OCI-LY7 (cell line): ENCODE measurements at regions not wholly inside any gene's neighbourhood (a gene's known extent, or its start where the extent isn't known, plus 50 kb on each side); places are given as distances from the start of the nearest gene placed in this dataset.

Source experiments
- BruUV-seq: library from RNA; stranded (reverse); fragments of 400-500 nt; replicated peaks from 2 replicates; lab custom pipeline; 2021; lab: Mats Ljungman, UMichigan
- CTCF ChIA-PET: fragments of 300-600 bp; sonication (Branson Sonifier 250); formaldehyde crosslinking; loops from one replicate; lab custom pipeline; 2022; ENCODE audit warnings: antibody characterized with exemption; ENCODE audit not compliant: unreplicated experiment; lab: Charles Lee
- POLR2A ChIA-PET: fragments of 300-600 bp; sonication (Branson Sonifier 250); formaldehyde crosslinking; loops from one replicate; lab custom pipeline; 2022; ENCODE audit warnings: antibody characterized with exemption; lab: Charles Lee
- DNase-seq: peaks from one replicate; pipeline ENCODE4 v3.0.0-alpha.2; 2015; ENCODE audit warnings: low spot score
- H2AFZ ChIP-seq: fragments of 200-600 bp; sonication (generic), shearing (Covaris generic); 2 replicates; pipeline ENCODE4 v1.6.1; 2014; ENCODE audit warnings: mild to moderate bottlenecking, antibody characterized with exemption, low read length, moderate library complexity
- H3K27ac ChIP-seq: fragments of 200-600 bp; sonication (generic); 2 replicates; pipeline ENCODE4 v1.5.1; 2014; ENCODE audit warnings: mixed run types, low read depth, mild to moderate bottlenecking, moderate library complexity, low read length, inconsistent platforms; ENCODE audit not compliant: poor library complexity, severe bottlenecking
- H3K36me3 ChIP-seq: fragments of 200-600 bp; sonication (generic); 2 replicates; pipeline ENCODE4 v1.6.1; 2014; ENCODE audit warnings: mild to moderate bottlenecking, antibody characterized with exemption, low read length, moderate library complexity, mixed read lengths; ENCODE audit not compliant: insufficient read depth
- H3K4me1 ChIP-seq: fragments of 200-600 bp; sonication (generic); 2 replicates; pipeline ENCODE4 v1.5.1; 2014; ENCODE audit warnings: mild to moderate bottlenecking, low read length; ENCODE audit not compliant: insufficient read depth, poor library complexity, severe bottlenecking
- H3K4me2 ChIP-seq: fragments of 200-600 bp; sonication (generic); 2 replicates; pipeline ENCODE4 v1.6.1; 2014; ENCODE audit warnings: mild to moderate bottlenecking, low read length
- H3K4me3 ChIP-seq: fragments of 200-600 bp; sonication (generic); 2 replicates; pipeline ENCODE4 v1.5.1; 2014; ENCODE audit warnings: mild to moderate bottlenecking, low read depth, low read length; ENCODE audit not compliant: poor library complexity, severe bottlenecking
- H3K79me2 ChIP-seq: fragments of 200-600 bp; sonication (generic); 2 replicates; pipeline ENCODE4 v1.6.1; 2016; ENCODE audit warnings: low read depth, mild to moderate bottlenecking, low read length, moderate library complexity, mixed read lengths; ENCODE audit not compliant: insufficient read depth
- H3K9me2 ChIP-seq: fragments of 200-600 bp; sonication (generic); 2 replicates; pipeline ENCODE4 v1.6.1; 2016; ENCODE audit warnings: mild to moderate bottlenecking, low read length, mixed read lengths; ENCODE audit not compliant: insufficient read depth
- H3K9me3 ChIP-seq: fragments of 200-600 bp; sonication (generic); 2 replicates; pipeline ENCODE4 v1.6.1; 2014; ENCODE audit warnings: mild to moderate bottlenecking, mixed run types, low read length, mixed read lengths
- H4K20me1 ChIP-seq: fragments of 200-600 bp; sonication (generic); 2 replicates; pipeline ENCODE4 v1.6.1; 2014; ENCODE audit warnings: mild to moderate bottlenecking, antibody characterized with exemption, low read length, moderate library complexity, mixed read lengths; ENCODE audit not compliant: insufficient read depth
- CTCF ChIP-seq: fragments of 200-600 bp; sonication (generic); conservative IDR thresholded peaks from 2 replicates; pipeline ENCODE4 v1.5.1; 2014; ENCODE audit warnings: mild to moderate bottlenecking, antibody characterized with exemption, low read length, moderate library complexity, mixed read lengths
- EZH2phosphoT487 ChIP-seq: fragments of 200-600 bp; sonication (generic); IDR thresholded peaks from 2 replicates; pipeline ENCODE4 v1.6.1; 2018; ENCODE audit warnings: low read depth, borderline replicate concordance, mild to moderate bottlenecking, mixed run types, antibody characterized with exemption, low read length, moderate library complexity, mixed read lengths
- intact Hi-C: fragments of 100-400 bp; cut with micrococcal nuclease; formaldehyde crosslinking; loops from one replicate; pipeline ENCODE4 v1.10.0; 2022; ENCODE audit not compliant: unreplicated experiment

- Histone ChIP-seq H3K9me2 (0 out of 2 replicates have a peak, but pooled peaks cover 3% of the 10 kb centered on the region), H3K4me3 (no peak overlapping the region), H3K4me2 (no peak overlapping the region), H3K27ac (no peak overlapping the region), H3K9me3 (peaks cover 16% of the 10 kb centered on the region), H4K20me1 (no peaks in the 10 kb centered on the region), H3K79me2 (no peaks in the 10 kb centered on the region), H3K4me1 (no peaks in the 10 kb centered on the region), H3K36me3 (no peaks in the 10 kb centered on the region; the same call in 1 of the 2 replicates), H2AFZ (no peak overlapping the region)
- POLR2A ChIA-PET, result no interaction called here
- intact Hi-C loops, result loop anchor here (10.0 kb wide), 1 partner anchor 315 kb away; no protein-coding TSS in a partner anchor
- BruUV-seq, result no TSS peak
- no peak for DNase-seq
- CTCF ChIA-PET, result no interaction called here
- TF ChIP-seq CTCF (no peak), EZH2phosphoT487 (no peak)
Measured at GRCh38 chr13:62629618-62630017, 1214.0 kb upstream of the PCDH20 start.

GRCh38 chr13:62627226-62627625, 1211.6 kb upstream of the PCDH20 start:
- H3K27ac ChIP-seq, result no peak overlapping the region
- TF ChIP-seq CTCF, result no peak
- TF ChIP-seq EZH2phosphoT487, result no peak
- no peaks in the 10 kb centered on the region for H3K36me3 ChIP-seq
- no peaks in the 10 kb centered on the region for H3K4me1 ChIP-seq
- no peak overlapping the region for H3K4me2 ChIP-seq
- no peaks in the 10 kb centered on the region for H3K9me2 ChIP-seq
- no peaks in the 10 kb centered on the region for H4K20me1 ChIP-seq
- H3K9me3 ChIP-seq, result no peaks in the 10 kb centered on the region
- H3K4me3 ChIP-seq, result no peak overlapping the region
- BruUV-seq, result no TSS peak
- CTCF ChIA-PET, result no interaction called here
- intact Hi-C loops, result no loop called here
- no peak for DNase-seq
- POLR2A ChIA-PET, result no interaction called here
- no peaks in the 10 kb centered on the region for H3K79me2 ChIP-seq
- H2AFZ ChIP-seq, result no peak overlapping the region

GRCh38 chr13:62626771-62627170, 1211.1 kb upstream of the PCDH20 start:
- H3K27ac ChIP-seq, result no peak overlapping the region
- H2AFZ ChIP-seq, result no peak overlapping the region; the same call in 1 of the 2 replicates
- POLR2A ChIA-PET, result interaction anchor here (0.6 to 0.7 kb wide), 2 partner anchors 10 to 70 kb away, joined by 3 to 5 read pairs; no protein-coding TSS in a partner anchor
- H3K9me3 ChIP-seq, result no peaks in the 10 kb centered on the region
- H3K36me3 ChIP-seq, result no peaks in the 10 kb centered on the region
- CTCF ChIA-PET, result no interaction called here
- H4K20me1 ChIP-seq, result no peaks in the 10 kb centered on the region
- no peaks in the 10 kb centered on the region for H3K9me2 ChIP-seq
- H3K4me3 ChIP-seq, result no peak overlapping the region
- DNase-seq, result peak; percentile 41
- BruUV-seq, result no TSS peak
- intact Hi-C loops, result no loop called here
- no peaks in the 10 kb centered on the region for H3K4me1 ChIP-seq
- H3K4me2 ChIP-seq, result no peak overlapping the region
- H3K79me2 ChIP-seq, result no peaks in the 10 kb centered on the region
- peak; percentile 78 for TF ChIP-seq CTCF
- TF ChIP-seq EZH2phosphoT487, result no peak
